ENCODE measurements at regions not wholly inside any gene's neighbourhood (a gene's known extent, or its start where the extent isn't known, plus 50 kb on each side); places are given as distances from the start of the nearest gene placed in this dataset.

DNA sequence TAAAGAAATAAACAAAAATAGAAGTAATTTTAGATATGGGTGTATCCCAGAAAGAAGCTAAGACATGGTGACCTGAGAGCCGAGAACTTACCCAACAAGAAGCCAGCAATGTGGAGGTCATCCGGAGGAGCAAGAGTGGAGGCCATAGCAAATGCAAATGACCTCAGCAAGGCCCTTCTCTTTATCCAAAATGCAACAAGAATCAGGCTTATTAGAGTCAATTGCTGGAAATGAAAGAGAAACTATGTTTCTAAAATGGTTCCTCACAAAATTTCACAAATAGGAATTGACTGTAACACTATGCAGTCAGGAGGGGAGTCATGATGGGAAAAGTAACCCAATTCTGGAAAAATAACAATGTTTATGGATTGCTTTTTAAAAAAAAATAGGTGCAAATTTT is 90.4 kb downstream of the TNFAIP3 start:
- no peaks in the 10 kb centered on the region for H3K36me3 ChIP-seq
- intact Hi-C loops (cut with DNase I) = no loop called here
- H3K27ac ChIP-seq = peak overlapping the region in 1 of 2 donors; percentile 79
- H3K4me3 ChIP-seq = no peak overlapping the region
- no peak for ATAC-seq
- TF ChIP-seq, protein P1, sequence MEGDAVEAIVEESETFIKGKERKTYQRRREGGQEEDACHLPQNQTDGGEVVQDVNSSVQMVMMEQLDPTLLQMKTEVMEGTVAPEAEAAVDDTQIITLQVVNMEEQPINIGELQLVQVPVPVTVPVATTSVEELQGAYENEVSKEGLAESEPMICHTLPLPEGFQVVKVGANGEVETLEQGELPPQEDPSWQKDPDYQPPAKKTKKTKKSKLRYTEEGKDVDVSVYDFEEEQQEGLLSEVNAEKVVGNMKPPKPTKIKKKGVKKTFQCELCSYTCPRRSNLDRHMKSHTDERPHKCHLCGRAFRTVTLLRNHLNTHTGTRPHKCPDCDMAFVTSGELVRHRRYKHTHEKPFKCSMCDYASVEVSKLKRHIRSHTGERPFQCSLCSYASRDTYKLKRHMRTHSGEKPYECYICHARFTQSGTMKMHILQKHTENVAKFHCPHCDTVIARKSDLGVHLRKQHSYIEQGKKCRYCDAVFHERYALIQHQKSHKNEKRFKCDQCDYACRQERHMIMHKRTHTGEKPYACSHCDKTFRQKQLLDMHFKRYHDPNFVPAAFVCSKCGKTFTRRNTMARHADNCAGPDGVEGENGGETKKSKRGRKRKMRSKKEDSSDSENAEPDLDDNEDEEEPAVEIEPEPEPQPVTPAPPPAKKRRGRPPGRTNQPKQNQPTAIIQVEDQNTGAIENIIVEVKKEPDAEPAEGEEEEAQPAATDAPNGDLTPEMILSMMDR (IDR thresholded peaks at IDR 0.05) = no peak
- H3K27me3 ChIP-seq = no peaks in the 10 kb centered on the region
- no peak for DNase-seq
- peaks cover 0 to 32% of the 10 kb centered on the region in 2 donors for H3K4me1 ChIP-seq
- no peaks in the 10 kb centered on the region for H3K9me3 ChIP-seq

DNA sequence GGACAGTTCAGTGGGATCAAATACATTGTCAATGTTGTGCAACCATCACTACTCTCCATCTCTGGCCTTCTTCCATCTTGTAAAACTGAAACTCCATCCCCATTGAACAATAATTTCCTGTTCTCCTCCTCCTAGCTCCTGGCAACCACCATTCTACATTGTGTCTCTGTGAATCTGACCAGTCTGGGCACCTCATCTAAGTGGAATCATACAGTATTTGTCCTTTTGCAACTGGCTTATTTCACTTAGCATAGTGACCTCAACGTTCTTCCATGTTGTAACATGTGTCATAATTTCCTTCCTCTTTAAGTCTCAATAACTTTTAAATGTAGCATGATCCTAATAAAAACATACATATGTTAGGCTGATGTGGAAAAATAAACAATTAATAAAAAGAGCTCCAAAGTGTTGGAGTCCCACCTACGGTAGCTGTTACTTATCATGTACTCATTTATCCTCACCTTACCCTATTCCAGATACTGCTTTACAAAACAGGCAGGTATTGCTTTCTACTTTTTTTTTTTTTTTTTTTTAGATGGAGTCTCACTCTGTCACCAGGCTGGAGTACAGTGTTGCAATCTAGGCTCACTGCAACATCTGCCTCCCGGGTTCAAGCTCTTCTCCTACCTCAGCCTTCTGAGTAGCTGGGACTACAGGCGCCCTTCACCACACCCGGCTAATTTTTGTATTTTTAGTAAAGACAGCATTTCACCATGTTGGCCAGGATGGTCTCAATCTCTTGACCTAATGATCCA is 91.9 kb downstream of the TNFAIP3 start:
- peak in 1 of 4 donors; percentile 37 for DNase-seq
- peak overlapping the region; percentile 22 to 79 for H3K27ac ChIP-seq
- H3K4me1 ChIP-seq = peaks cover 0 to 32% of the 10 kb centered on the region in 2 donors
- peak; percentile 73 for ATAC-seq
- H3K9me3 ChIP-seq = no peaks in the 10 kb centered on the region
- intact Hi-C loops (cut with DNase I) = no loop called here
- TF ChIP-seq, protein P1 (IDR thresholded peaks at IDR 0.05) = no peak
- no peaks in the 10 kb centered on the region for H3K36me3 ChIP-seq
- no peaks in the 10 kb centered on the region for H3K27me3 ChIP-seq
- H3K4me3 ChIP-seq = no peak overlapping the region

DNA sequence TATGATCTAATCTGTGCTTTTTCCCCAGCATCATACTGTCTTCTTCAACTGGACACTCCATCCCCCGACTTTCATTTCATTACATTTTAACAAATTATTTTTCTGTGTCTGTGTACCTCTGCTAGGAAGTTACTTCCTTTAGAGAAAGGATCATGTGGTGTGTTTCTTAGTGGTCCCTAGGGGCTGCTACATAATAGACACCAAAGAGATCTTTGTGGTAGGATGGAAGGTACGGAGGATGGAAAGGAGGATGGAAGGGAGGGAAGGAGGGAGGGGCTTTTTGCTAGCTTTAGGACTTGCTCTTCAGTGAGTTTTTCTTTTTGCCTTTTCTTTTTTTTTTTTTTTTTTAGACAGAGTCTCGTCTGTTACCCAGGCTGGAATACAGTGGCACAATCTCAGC is 95.7 kb downstream of the TNFAIP3 start:
- Histone ChIP-seq H3K9me3 (no peaks in the 10 kb centered on the region), H3K36me3 (no peaks in the 10 kb centered on the region), H3K4me1 (peaks cover 0 to 33% of the 10 kb centered on the region in 2 donors), H3K27ac (no peak overlapping the region), H3K27me3 (no peaks in the 10 kb centered on the region), H3K4me3 (no peak overlapping the region)
- TF ChIP-seq, protein P1 (IDR thresholded peaks at IDR 0.05) = no peak
- DNase-seq (no peak), ATAC-seq (no peak)
- intact Hi-C loops (cut with DNase I) = no loop called here

DNA sequence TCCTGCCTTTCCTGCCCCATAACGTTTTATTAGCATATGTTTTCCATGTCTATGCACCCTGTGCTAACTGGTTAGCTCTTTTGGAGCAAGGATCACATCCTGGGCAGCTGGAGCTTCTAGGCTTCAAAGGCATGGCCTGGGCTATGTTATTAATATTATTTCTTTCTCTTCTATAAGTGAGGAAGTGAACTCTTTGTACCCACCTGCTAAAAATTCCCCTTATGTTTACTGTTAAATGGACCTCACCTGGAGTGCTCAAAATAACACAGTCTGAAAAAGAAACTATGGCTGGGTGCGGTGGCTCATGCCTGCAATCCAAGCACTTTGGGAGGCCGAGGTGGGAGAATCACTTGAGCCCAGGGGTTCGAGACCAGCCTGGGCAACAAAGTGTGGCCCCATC is 97.8 kb downstream of the TNFAIP3 start:
- Histone ChIP-seq H3K36me3 (no peaks in the 10 kb centered on the region), H3K4me3 (no peak overlapping the region), H3K9me3 (no peaks in the 10 kb centered on the region), H3K27me3 (no peaks in the 10 kb centered on the region), H3K4me1 (peaks cover 0 to 37% of the 10 kb centered on the region in 2 donors), H3K27ac (no peak overlapping the region)
- intact Hi-C loops (cut with DNase I) = no loop called here
- ATAC-seq (no peak), DNase-seq (no peak)
- TF ChIP-seq, protein P1 (IDR thresholded peaks at IDR 0.05) = no peak

DNA sequence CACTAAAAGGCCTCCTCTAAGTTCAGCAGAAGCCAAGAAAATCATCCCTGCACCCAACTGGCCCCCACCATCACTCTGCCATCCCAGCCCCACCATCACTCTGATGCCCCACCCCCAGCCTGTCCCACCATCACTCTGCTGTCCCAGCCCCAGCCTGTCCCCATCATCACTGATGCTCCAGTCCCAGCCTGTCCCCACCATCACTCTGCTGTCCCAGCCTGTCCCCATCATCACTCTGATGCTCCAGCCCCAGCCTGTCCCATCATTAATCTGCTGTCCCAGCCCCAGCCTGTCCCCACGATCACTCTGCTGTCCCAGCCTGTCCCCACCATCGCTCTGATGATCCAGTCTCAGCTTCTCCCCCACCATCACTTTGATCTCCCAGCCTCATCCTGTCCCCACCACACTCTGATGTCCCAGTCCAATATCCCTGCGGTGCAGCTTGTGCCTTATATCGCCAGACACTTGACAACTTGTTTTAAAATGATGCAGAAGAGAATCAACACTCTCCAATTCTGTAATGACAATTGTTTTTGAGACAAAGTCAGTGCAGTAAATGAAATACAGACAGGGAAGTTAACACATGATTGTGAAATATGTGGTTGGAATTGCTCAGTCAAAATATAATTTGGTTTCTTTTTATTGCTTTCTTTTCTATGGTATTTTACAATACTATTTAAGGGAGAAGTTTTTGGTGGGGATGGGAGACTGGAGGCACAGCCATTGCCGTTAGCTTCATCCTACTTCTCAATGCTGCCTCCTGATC is 100.8 kb downstream of the TNFAIP3 start:
- DNase-seq (no peak), ATAC-seq (peak; percentile 47)
- Histone ChIP-seq H3K27me3 (no peaks in the 10 kb centered on the region), H3K27ac (peak overlapping the region in 1 of 2 donors; percentile 73), H3K9me3 (no peaks in the 10 kb centered on the region), H3K36me3 (no peaks in the 10 kb centered on the region), H3K4me3 (no peak overlapping the region), H3K4me1 (peaks cover 0 to 28% of the 10 kb centered on the region in 2 donors)
- TF ChIP-seq, protein P1 (IDR thresholded peaks at IDR 0.05) = no peak
- intact Hi-C loops (cut with DNase I) = no loop called here

Measured in left lung (tissue), 4 donors.